ENCODE measurements at regions not wholly inside any gene's neighbourhood (a gene's known extent, or its start where the extent isn't known, plus 50 kb on each side); places are given as distances from the start of the nearest gene placed in this dataset.

- no peak for TF ChIP-seq CTCF (IDR thresholded peaks at IDR 0.05)
Observed at GRCh38 chr1:99566290-99567021, 79.5 kb upstream of the PALMD start.

GRCh38 chr1:99570486-99571089 lies 75.3 kb upstream of the PALMD start:
- TF ChIP-seq CTCF (IDR thresholded peaks at IDR 0.05): no peak

- TF ChIP-seq CTCF (IDR thresholded peaks at IDR 0.05): no peak
Observed at GRCh38 chr1:99571092-99571734, 74.7 kb upstream of the PALMD start.

- TF ChIP-seq CTCF (IDR thresholded peaks at IDR 0.05): no peak
Observed at GRCh38 chr1:99573431-99574217, 72.3 kb upstream of the PALMD start.

GRCh38 chr1:99577313-99577712 lies 68.6 kb upstream of the PALMD start:
- no peak for TF ChIP-seq CTCF (IDR thresholded peaks at IDR 0.05)

- no peak for TF ChIP-seq CTCF (IDR thresholded peaks at IDR 0.05)
Observed at GRCh38 chr1:99579691-99580172, 66.2 kb upstream of the PALMD start.

- no peak for TF ChIP-seq CTCF (IDR thresholded peaks at IDR 0.05)
Observed at GRCh38 chr1:99580451-99580850, 65.5 kb upstream of the PALMD start.
